Neutrophil (primary cell): ENCODE measurements at regions not wholly inside any gene's neighbourhood (a gene's known extent, or its start where the extent isn't known, plus 50 kb on each side); places are given as distances from the start of the nearest gene placed in this dataset.

Experiments used
- H3K27ac ChIP-seq: fragments of 200-600 bp; sonication (generic); 2 replicates; pipeline ENCODE4 v1.5.1; 2016; ENCODE audit warnings: mild to moderate bottlenecking, moderate library complexity
- H3K27me3 ChIP-seq: fragments of 200-600 bp; sonication (generic); 2 replicates; pipeline ENCODE4 v1.6.0; 2016; ENCODE audit warnings: mild to moderate bottlenecking
- H3K36me3 ChIP-seq: fragments of 200-600 bp; sonication (generic); 2 replicates; pipeline ENCODE4 v1.5.1; 2017
- H3K4me1 ChIP-seq, 2 experiments: fragments of 200-600 bp in 1 of 2; sonication (generic) in 1 of 2; 1 replicate in 1 of 2; 2 replicates in 1 of 2; pipeline versions ENCODE4 v1.5.1 to v1.6.1; 2013 to 2016; ENCODE audit warnings: low read depth in 1 of 2, low read length in 1 of 2, mild to moderate bottlenecking in 1 of 2, moderate library complexity in 1 of 2; ENCODE audit not compliant: control insufficient read depth in 1 of 2, insufficient read depth in 1 of 2
- H3K4me3 ChIP-seq, 2 experiments: fragments of 200-600 bp in 1 of 2; sonication (generic) in 1 of 2; 1 replicate in 1 of 2; 2 replicates in 1 of 2; pipeline ENCODE4 v1.5.1; 2013 to 2016; ENCODE audit warnings: low read depth in 1 of 2, low read length in 1 of 2, mild to moderate bottlenecking in 1 of 2, moderate library complexity in 1 of 2
- H3K9me3 ChIP-seq: fragments of 200-600 bp; sonication (generic); 2 replicates; pipeline ENCODE4 v1.5.1; 2016
- CTCF ChIP-seq: fragments of 200-600 bp; sonication (generic); IDR thresholded peaks from 2 replicates; pipeline ENCODE4 v1.5.1; 2016; ENCODE audit warnings: antibody characterized with exemption

- H3K9me3 ChIP-seq, result no peaks in the 10 kb centered on the region
- H3K4me1 ChIP-seq, result no peaks in the 10 kb centered on the region
- TF ChIP-seq CTCF, result no peak
- no peak overlapping the region for H3K4me3 ChIP-seq
- no peaks in the 10 kb centered on the region for H3K27me3 ChIP-seq
- H3K27ac ChIP-seq, result no peak overlapping the region
- H3K36me3 ChIP-seq, result no peaks in the 10 kb centered on the region
These were observed 202.7 kb downstream of the CYRIA start for GRCh38 chr2:16462958-16463357.

GRCh38 chr2:16461672-16462071, 204.0 kb downstream of the CYRIA start:
- H3K27ac ChIP-seq, result no peak overlapping the region
- TF ChIP-seq CTCF, result no peak
- H3K27me3 ChIP-seq, result no peaks in the 10 kb centered on the region
- H3K4me1 ChIP-seq, result no peaks in the 10 kb centered on the region
- no peak overlapping the region for H3K4me3 ChIP-seq
- no peaks in the 10 kb centered on the region for H3K9me3 ChIP-seq
- no peaks in the 10 kb centered on the region for H3K36me3 ChIP-seq

GRCh38 chr2:16459606-16460005, 206.0 kb downstream of the CYRIA start:
- no peaks in the 10 kb centered on the region for H3K27me3 ChIP-seq
- no peaks in the 10 kb centered on the region for H3K9me3 ChIP-seq
- H3K36me3 ChIP-seq, result no peaks in the 10 kb centered on the region
- H3K4me1 ChIP-seq, result no peaks in the 10 kb centered on the region
- no peak overlapping the region for H3K27ac ChIP-seq
- no peak overlapping the region for H3K4me3 ChIP-seq
- TF ChIP-seq CTCF, result no peak

- no peak overlapping the region for H3K27ac ChIP-seq
- H3K36me3 ChIP-seq, result no peaks in the 10 kb centered on the region
- no peak overlapping the region for H3K4me3 ChIP-seq
- H3K27me3 ChIP-seq, result no peaks in the 10 kb centered on the region
- no peak for TF ChIP-seq CTCF
- H3K4me1 ChIP-seq, result no peaks in the 10 kb centered on the region
- no peaks in the 10 kb centered on the region for H3K9me3 ChIP-seq
These were observed 211.0 kb downstream of the CYRIA start for GRCh38 chr2:16454621-16455020.

GRCh38 chr2:16452123-16452522, 213.5 kb downstream of the CYRIA start:
- Histone ChIP-seq H3K4me1 (no peaks in the 10 kb centered on the region), H3K36me3 (no peaks in the 10 kb centered on the region), H3K9me3 (no peaks in the 10 kb centered on the region), H3K4me3 (no peak overlapping the region), H3K27ac (no peak overlapping the region), H3K27me3 (no peaks in the 10 kb centered on the region)
- TF ChIP-seq CTCF, result no peak

- TF ChIP-seq CTCF, result no peak
- Histone ChIP-seq H3K27me3 (no peaks in the 10 kb centered on the region), H3K4me3 (no peak overlapping the region), H3K4me1 (no peaks in the 10 kb centered on the region), H3K36me3 (no peaks in the 10 kb centered on the region), H3K9me3 (no peaks in the 10 kb centered on the region), H3K27ac (no peak overlapping the region)
These were observed 218.9 kb downstream of the CYRIA start for GRCh38 chr2:16446706-16447105.
